Fibroblast of pulmonary artery (primary cell): ENCODE measurements at regions not wholly inside any gene's neighbourhood (a gene's known extent, or its start where the extent isn't known, plus 50 kb on each side); places are given as distances from the start of the nearest gene placed in this dataset.

Experiments used
- DNase-seq: peaks from one replicate; pipeline ENCODE4 v3.0.0-alpha.2; 2010; ENCODE audit warnings: low read depth
- H3K4me3 ChIP-seq: replicated peaks from 2 replicates; pipeline ENCODE4 v1.5.1; 2011; ENCODE audit warnings: low read depth, mild to moderate bottlenecking, control low read depth, low read length, moderate library complexity
- TF ChIP-seq, protein P1 (sequence below): IDR thresholded peaks from 2 replicates; pipeline ENCODE4 v1.5.1; 2011; ENCODE audit warnings: mild to moderate bottlenecking, control low read depth, low read length, inconsistent platforms; ENCODE audit errors: missing control alignments

DNA sequence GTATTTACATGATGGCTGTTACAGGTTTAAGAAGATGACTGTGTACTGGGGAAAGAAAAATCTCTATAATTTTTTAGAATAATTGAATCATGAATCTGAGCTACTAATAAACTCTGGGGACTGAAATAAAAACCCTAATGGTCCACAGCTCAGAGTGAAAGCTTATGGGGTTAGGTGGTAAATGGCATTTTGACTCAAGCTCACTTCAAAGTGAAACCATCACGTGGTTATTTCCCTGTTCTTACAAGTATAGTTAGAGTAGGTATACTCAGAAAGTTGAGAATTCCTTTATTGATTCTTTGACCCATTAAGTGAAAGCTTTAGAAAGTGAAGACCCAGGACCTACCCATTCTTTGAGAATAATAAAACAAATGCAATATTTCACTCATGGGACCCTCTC lies 626.2 kb upstream of the SETBP1 start:
- TF ChIP-seq, protein P1, sequence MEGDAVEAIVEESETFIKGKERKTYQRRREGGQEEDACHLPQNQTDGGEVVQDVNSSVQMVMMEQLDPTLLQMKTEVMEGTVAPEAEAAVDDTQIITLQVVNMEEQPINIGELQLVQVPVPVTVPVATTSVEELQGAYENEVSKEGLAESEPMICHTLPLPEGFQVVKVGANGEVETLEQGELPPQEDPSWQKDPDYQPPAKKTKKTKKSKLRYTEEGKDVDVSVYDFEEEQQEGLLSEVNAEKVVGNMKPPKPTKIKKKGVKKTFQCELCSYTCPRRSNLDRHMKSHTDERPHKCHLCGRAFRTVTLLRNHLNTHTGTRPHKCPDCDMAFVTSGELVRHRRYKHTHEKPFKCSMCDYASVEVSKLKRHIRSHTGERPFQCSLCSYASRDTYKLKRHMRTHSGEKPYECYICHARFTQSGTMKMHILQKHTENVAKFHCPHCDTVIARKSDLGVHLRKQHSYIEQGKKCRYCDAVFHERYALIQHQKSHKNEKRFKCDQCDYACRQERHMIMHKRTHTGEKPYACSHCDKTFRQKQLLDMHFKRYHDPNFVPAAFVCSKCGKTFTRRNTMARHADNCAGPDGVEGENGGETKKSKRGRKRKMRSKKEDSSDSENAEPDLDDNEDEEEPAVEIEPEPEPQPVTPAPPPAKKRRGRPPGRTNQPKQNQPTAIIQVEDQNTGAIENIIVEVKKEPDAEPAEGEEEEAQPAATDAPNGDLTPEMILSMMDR = no peak
- no peak overlapping the region for H3K4me3 ChIP-seq
- DNase-seq = no peak

DNA sequence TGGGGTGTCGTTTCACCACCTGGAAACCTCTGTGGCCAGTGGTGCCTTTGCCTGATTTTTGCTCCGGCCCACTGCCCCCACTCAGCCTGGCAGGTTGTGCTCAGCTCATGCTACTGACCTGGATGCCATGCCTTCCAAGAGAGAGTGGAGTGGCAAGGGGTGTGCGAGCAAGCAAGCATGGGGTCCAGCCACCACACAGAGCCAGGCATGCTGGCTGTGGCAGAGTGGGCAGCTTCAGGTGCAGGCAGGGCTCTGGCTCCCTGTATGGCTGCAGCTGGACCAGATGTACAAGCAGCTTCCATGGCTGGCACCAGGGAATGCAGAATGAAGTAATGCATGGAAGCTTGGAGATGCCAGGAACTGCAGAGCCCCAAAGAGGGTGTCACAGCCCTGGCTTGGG lies 620.5 kb upstream of the SETBP1 start:
- DNase-seq = no peak
- TF ChIP-seq, protein P1 = no peak
- H3K4me3 ChIP-seq = no peak overlapping the region

DNA sequence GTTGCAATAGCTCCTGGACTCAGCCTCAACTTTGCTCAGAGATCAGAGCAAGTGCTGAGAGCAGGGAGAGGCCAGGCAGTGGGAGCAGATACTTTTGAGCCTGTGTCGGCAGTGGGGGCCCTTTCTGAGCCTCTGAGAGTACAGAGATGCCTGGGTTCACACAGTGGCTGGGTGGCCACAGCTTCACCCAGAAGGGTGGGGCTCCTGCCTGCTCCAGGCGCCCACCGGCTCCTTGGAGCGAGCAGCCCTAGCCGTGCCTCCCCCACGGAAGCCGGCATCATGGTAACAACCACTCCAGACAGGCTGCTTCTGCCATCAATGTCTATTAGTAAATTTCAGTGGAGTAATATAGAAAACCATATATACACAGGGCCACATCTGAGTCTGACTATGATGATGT lies 619.2 kb upstream of the SETBP1 start:
- no peak for DNase-seq
- no peak overlapping the region for H3K4me3 ChIP-seq
- TF ChIP-seq, protein P1 = no peak

DNA sequence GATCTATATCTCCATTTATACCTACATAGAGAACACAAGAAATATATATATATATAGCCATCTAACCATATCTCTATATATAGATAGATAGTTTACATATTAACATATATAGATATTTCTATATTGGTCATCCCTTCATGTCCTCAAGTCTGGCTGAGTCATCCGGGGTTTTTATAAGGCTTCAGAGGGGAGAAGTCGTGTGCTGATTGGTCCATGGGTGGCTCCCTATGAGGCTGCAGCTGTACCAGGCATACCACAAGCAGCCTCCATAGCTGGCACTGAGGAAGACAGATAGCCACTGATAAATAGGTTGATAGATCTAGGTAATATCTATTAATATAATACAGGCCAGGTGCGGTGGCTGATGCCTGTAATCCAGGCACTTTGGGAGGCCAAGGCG lies 618.3 kb upstream of the SETBP1 start:
- DNase-seq = no peak
- H3K4me3 ChIP-seq = no peak overlapping the region
- TF ChIP-seq, protein P1 = no peak

DNA sequence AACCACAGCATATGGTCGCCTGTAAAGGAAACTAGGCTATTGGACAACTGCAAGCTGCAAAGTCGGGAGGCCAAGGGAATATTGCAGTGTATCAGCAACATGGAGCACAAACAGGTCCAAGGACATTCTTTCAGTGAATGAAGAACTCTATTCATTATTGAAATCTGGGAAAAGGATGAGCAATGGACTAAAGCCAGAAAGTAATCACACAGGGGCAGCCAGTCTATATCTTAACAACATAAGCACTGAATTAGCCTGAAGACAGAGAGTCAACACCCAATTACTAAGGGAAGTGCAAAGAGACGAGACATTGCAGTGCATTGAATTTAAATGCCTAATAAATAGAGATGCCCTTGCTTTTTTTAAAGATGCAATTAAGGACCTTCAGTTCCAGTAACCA lies 615.5 kb upstream of the SETBP1 start:
- H3K4me3 ChIP-seq = no peak overlapping the region
- TF ChIP-seq, protein P1 = no peak
- DNase-seq = no peak

DNA sequence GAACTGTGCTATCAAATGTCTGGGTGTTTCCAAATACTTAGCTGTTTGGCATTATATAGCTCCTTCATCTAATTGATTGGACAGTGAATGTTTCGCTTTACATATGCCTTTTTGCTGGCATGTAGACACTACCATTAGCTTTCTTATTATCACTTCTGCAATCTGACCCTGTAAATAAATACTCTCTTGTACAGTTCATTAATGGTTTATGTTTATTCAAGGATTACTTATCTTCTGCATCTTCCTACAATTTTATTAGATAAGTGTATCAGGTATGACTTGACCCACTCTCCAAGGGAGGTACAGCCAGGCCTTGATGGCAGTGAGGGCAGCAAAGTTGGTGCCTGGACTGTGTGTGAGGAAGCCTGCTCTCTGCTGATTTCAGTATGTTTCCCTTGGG lies 614.1 kb upstream of the SETBP1 start:
- TF ChIP-seq, protein P1 = no peak
- DNase-seq = no peak
- no peak overlapping the region for H3K4me3 ChIP-seq

DNA sequence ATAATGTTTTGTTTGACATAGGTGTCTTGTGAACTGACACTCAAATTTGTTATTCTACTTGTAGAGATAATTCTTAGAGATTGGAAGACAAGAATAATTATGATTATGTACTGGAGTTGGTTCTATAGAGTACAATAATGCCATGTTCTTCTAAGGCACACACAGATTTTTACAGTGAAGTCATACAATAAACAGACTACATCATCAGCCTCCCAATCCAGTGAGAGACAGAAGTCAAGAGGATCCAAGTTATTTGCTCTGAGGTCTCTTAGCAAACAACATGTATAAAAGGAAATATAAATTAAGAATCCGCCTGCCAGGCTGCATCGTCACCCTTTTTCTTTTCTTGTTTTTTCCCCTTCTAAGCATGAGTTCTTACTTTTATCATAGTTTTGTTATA lies 613.5 kb upstream of the SETBP1 start:
- TF ChIP-seq, protein P1 = no peak
- DNase-seq = no peak
- no peak overlapping the region for H3K4me3 ChIP-seq
